ENCODE measurements at regions not wholly inside any gene's neighbourhood (a gene's known extent, or its start where the extent isn't known, plus 50 kb on each side); places are given as distances from the start of the nearest gene placed in this dataset.
"Not testable (repeated sequence)": the region's sequence is repeated elsewhere in the genome, so short reads cannot be mapped to it uniquely, and the experiment has no call there.

GRCh38 chrX:18003876-18004275 is 142.8 kb upstream of the RAI2 start:
- peak; percentile 2 for DNase-seq

- peak; percentile 7 for DNase-seq
These were observed 141.7 kb upstream of the RAI2 start for GRCh38 chrX:18002791-18003190.

GRCh38 chrX:17994429-17994828 is 133.3 kb upstream of the RAI2 start:
- DNase-seq, result no peak

GRCh38 chrX:17993062-17993461 is 132.0 kb upstream of the RAI2 start:
- DNase-seq, result no peak

GRCh38 chrX:17990532-17990931 is 129.4 kb upstream of the RAI2 start:
- no peak for DNase-seq

- no peak for DNase-seq
These were observed 126.7 kb upstream of the RAI2 start for GRCh38 chrX:17987783-17988182.

- no peak for DNase-seq
These were observed 125.9 kb upstream of the RAI2 start for GRCh38 chrX:17986977-17987376.

GRCh38 chrX:17986440-17986839 is 125.3 kb upstream of the RAI2 start:
- no peak for DNase-seq

- DNase-seq, result no peak
These were observed 123.3 kb upstream of the RAI2 start for GRCh38 chrX:17984415-17984814.

- no peak for DNase-seq
These were observed 122.3 kb upstream of the RAI2 start for GRCh38 chrX:17983389-17983788.

GRCh38 chrX:17977696-17978095 is 116.6 kb upstream of the RAI2 start:
- no peak for DNase-seq

GRCh38 chrX:17976955-17977354 is 115.9 kb upstream of the RAI2 start:
- DNase-seq, result no peak

- peak; percentile 1 for DNase-seq
These were observed 114.3 kb upstream of the RAI2 start for GRCh38 chrX:17975349-17975748.

- no peak for DNase-seq
These were observed 107.3 kb upstream of the RAI2 start for GRCh38 chrX:17968367-17968766.

GRCh38 chrX:17967888-17968287 is 106.8 kb upstream of the RAI2 start:
- no peak for DNase-seq

GRCh38 chrX:17964871-17965270 is 103.8 kb upstream of the RAI2 start:
- no peak for DNase-seq

GRCh38 chrX:17960891-17961290 is 99.8 kb upstream of the RAI2 start:
- no peak for DNase-seq

- DNase-seq, result peak; percentile 3
These were observed 83.9 kb upstream of the RAI2 start for GRCh38 chrX:17944833-17945497.

- not testable (repeated sequence) for DNase-seq
These were observed 80.1 kb upstream of the RAI2 start for GRCh38 chrX:17941171-17941570.

GRCh38 chrX:17939724-17940123 is 78.6 kb upstream of the RAI2 start:
- no peak for DNase-seq

- DNase-seq, result no peak
These were observed 72.8 kb upstream of the RAI2 start for GRCh38 chrX:17933856-17934255.

GRCh38 chrX:17932781-17933180 is 71.7 kb upstream of the RAI2 start:
- DNase-seq, result no peak

GRCh38 chrX:17931855-17932254 is 70.8 kb upstream of the RAI2 start:
- DNase-seq, result no peak

GRCh38 chrX:17930850-17931249 is 69.8 kb upstream of the RAI2 start:
- no peak for DNase-seq

- no peak for DNase-seq
These were observed 62.4 kb upstream of the RAI2 start for GRCh38 chrX:17923546-17923945.

Data from tongue (tissue), 1 donor.